ENCODE measurements at regions not wholly inside any gene's neighbourhood (a gene's known extent, or its start where the extent isn't known, plus 50 kb on each side); places are given as distances from the start of the nearest gene placed in this dataset.

DNA sequence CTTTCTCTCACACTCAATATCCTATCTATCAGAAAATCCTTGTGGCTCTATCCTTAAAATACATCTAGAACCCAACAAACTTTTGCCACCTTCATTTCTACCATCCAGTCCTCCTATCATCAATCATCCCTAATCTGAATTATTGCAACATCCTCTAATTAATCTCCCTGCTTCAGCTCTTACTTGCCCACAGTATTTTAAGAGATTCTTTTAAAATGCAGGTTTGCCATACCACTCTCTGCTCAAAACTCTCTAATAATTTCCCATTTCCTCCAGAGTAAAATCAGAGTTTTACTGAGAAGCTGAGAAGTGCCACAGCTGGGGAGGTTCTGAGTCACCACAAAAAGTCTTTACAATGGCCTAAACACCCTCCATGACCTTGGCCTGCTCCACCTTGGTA, 234.3 kb upstream of the ZPLD1 start:
- ChIA-PET CTCF (interaction anchor here (1.5 kb wide), 1 partner anchor 12 kb away, joined by 3 read pairs; no protein-coding TSS in a partner anchor), POLR2A (no interaction called here)
- FAIRE-seq (no peak), DNase-seq (ENCODE audit: low read depth, low spot score) (no peak)
- BruUV-seq (replicated peaks), result no TSS peak
- Histone ChIP-seq H3K27ac (ENCODE audit: insufficient read depth, low read depth, low read length) (no peak overlapping the region), H3K9me3 (replicated peaks; ENCODE audit: control insufficient read depth, insufficient read depth, low read length) (no peaks in the 10 kb centered on the region), H3K36me3 (ENCODE audit: control insufficient read depth in 2 of 2, extremely low read depth in 1 of 2, insufficient read depth in 2 of 2, low read length in 2 of 2) (no peaks in the 10 kb centered on the region), H3K4me3 (replicated peaks in 1 of 3; ENCODE audit: insufficient read depth in 1 of 3, low read depth in 1 of 3, low read length in 3 of 3) (no peak overlapping the region), H3K9ac (replicated peaks; ENCODE audit: extremely low read depth, insufficient read depth, low read length) (no peak overlapping the region), H3K4me2 (ENCODE audit: insufficient read depth, low read length) (no peak overlapping the region), H3K79me2 (ENCODE audit: control insufficient read depth, insufficient read depth, low read length) (no peaks in the 10 kb centered on the region), H4K20me1 (replicated peaks; ENCODE audit: control insufficient read depth, extremely low read depth, insufficient read depth, low read length) (no peaks in the 10 kb centered on the region), H2AFZ (ENCODE audit: low read depth, low read length) (no peak overlapping the region), H3K4me1 (ENCODE audit: control insufficient read depth, extremely low read depth, insufficient read depth, low read length) (no peaks in the 10 kb centered on the region), H3K9me1 (replicated peaks; ENCODE audit: control insufficient read depth, extremely low read depth, insufficient read depth, low read length) (no peaks in the 10 kb centered on the region), H3K27me3 (ENCODE audit: control insufficient read depth in 2 of 2, insufficient read depth in 2 of 2, low read length in 2 of 2) (peaks cover 0 to 5% of the 10 kb centered on the region in 2 experiments)
- dilution Hi-C loops (cut with MboI; ENCODE audit: extremely low pct_ligation_motif_present, low sequenced_read_pairs) (no loop called here), intact Hi-C loops (cut with micrococcal nuclease) (no loop called here)
- TF ChIP-seq MYC (IDR thresholded peaks at IDR 0.05; ENCODE audit: low read depth, low read length) (no peak), POLR2AphosphoS5 (IDR thresholded peaks at IDR 0.05; ENCODE audit: insufficient read depth, low read depth, low read length) (no peak), GATA2 (IDR thresholded peaks at IDR 0.05; ENCODE audit: insufficient read depth, insufficient read length, low read depth, low read length) (no peak), POLR2A (IDR thresholded peaks at IDR 0.05; ENCODE audit: low read depth, low read length) (no peak), JUN (IDR thresholded peaks at IDR 0.05; ENCODE audit: borderline replicate concordance, insufficient read depth, insufficient read length, low read depth) (no peak), EZH2 (IDR thresholded peaks at IDR 0.05; ENCODE audit: borderline replicate concordance, low read depth, low read length, severe bottlenecking) (no peak), FOS (IDR thresholded peaks at IDR 0.05; ENCODE audit: borderline replicate concordance, insufficient read depth, low read length) (no peak)
- TF ChIP-seq, protein P1, sequence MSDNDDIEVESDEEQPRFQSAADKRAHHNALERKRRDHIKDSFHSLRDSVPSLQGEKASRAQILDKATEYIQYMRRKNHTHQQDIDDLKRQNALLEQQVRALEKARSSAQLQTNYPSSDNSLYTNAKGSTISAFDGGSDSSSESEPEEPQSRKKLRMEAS (IDR thresholded peaks at IDR 0.05; ENCODE audit: insufficient read depth, insufficient read length), result no peak
- TF ChIP-seq, protein P2, sequence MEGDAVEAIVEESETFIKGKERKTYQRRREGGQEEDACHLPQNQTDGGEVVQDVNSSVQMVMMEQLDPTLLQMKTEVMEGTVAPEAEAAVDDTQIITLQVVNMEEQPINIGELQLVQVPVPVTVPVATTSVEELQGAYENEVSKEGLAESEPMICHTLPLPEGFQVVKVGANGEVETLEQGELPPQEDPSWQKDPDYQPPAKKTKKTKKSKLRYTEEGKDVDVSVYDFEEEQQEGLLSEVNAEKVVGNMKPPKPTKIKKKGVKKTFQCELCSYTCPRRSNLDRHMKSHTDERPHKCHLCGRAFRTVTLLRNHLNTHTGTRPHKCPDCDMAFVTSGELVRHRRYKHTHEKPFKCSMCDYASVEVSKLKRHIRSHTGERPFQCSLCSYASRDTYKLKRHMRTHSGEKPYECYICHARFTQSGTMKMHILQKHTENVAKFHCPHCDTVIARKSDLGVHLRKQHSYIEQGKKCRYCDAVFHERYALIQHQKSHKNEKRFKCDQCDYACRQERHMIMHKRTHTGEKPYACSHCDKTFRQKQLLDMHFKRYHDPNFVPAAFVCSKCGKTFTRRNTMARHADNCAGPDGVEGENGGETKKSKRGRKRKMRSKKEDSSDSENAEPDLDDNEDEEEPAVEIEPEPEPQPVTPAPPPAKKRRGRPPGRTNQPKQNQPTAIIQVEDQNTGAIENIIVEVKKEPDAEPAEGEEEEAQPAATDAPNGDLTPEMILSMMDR (IDR thresholded peaks at IDR 0.05; ENCODE audit: extremely low read depth in 1 of 2, insufficient read depth in 1 of 2, low read depth in 1 of 2, low read length in 2 of 2), result no peak
